Common myeloid progenitor, CD34-positive (primary cell): ENCODE measurements at regions not wholly inside any gene's neighbourhood (a gene's known extent, or its start where the extent isn't known, plus 50 kb on each side); places are given as distances from the start of the nearest gene placed in this dataset.
"Not testable (repeated sequence)": the region's sequence is repeated elsewhere in the genome, so short reads cannot be mapped to it uniquely, and the experiment has no call there.

Source experiments
- CTCF ChIA-PET: fragments of 350-600 bp; sonication (Branson Sonifier 250); formaldehyde crosslinking; loops from one replicate; lab custom pipeline; 2021; ENCODE audit warnings: antibody characterized with exemption; lab: Charles Lee
- POLR2A ChIA-PET: fragments of 350-600 bp; sonication (Branson Sonifier 250); formaldehyde crosslinking; loops from one replicate; lab custom pipeline; 2021; ENCODE audit warnings: antibody characterized with exemption; lab: Charles Lee
- DNase-seq, 3 donors: peaks; one replicate each; pipeline versions ENCODE4 v3.0.0 to v3.0.0-alpha.2; 2013
- H3K27ac ChIP-seq, 2 experiments: 1 replicate in 1 of 2; 2 replicates in 1 of 2; pipeline ENCODE4 v1.7.0; 2013; ENCODE audit warnings: inconsistent platforms in 2 of 2, low read length in 2 of 2, mild to moderate bottlenecking in 2 of 2, low read depth in 1 of 2, moderate library complexity in 1 of 2; ENCODE audit not compliant: severe bottlenecking in 2 of 2, insufficient read depth in 1 of 2, poor library complexity in 1 of 2
- H3K27me3 ChIP-seq, 5 experiments: replicated peaks in 2 of 5; 1 replicate in 3 of 5; 2 replicates in 2 of 5; pipeline versions ENCODE4 v1.6.1 to v1.7.0; 2013; ENCODE audit warnings: low read length in 4 of 5, mild to moderate bottlenecking in 2 of 5, moderate library complexity in 2 of 5, inconsistent platforms in 1 of 5; ENCODE audit not compliant: insufficient read depth in 5 of 5, control insufficient read depth in 4 of 5
- H3K36me3 ChIP-seq, 4 experiments: 1 replicate in 2 of 4; 2 replicates in 2 of 4; pipeline versions ENCODE4 v1.6.1 to v1.7.0; 2013; ENCODE audit warnings: low read length in 3 of 4, control low read depth in 1 of 4, mild to moderate bottlenecking in 1 of 4; ENCODE audit not compliant: control insufficient read depth in 4 of 4, insufficient read depth in 4 of 4
- H3K4me1 ChIP-seq, 4 experiments: 1 replicate in 3 of 4; 2 replicates in 1 of 4; pipeline versions ENCODE4 v1.6.1 to v1.7.1; 2013; ENCODE audit warnings: low read length in 3 of 4, mild to moderate bottlenecking in 3 of 4, control low read depth in 1 of 4, inconsistent platforms in 1 of 4, moderate library complexity in 1 of 4; ENCODE audit not compliant: control insufficient read depth in 4 of 4, insufficient read depth in 4 of 4; ENCODE audit errors: control extremely low read depth in 1 of 4
- H3K4me3 ChIP-seq, 7 experiments: 1 replicate in 4 of 7; 2 replicates in 3 of 7; pipeline versions ENCODE4 v1.5.1 to v1.7.0; 2013; ENCODE audit warnings: mild to moderate bottlenecking in 7 of 7, low read length in 6 of 7, moderate library complexity in 6 of 7, inconsistent platforms in 2 of 7, low read depth in 2 of 7, control low read depth in 1 of 7; ENCODE audit not compliant: insufficient read depth in 4 of 7, control insufficient read depth in 1 of 7; ENCODE audit errors: extremely low read depth in 1 of 7
- H3K9me3 ChIP-seq, 5 experiments: 1 replicate in 4 of 5; 2 replicates in 1 of 5; pipeline versions ENCODE4 v1.6.1 to v1.7.1; 2013; ENCODE audit warnings: low read length in 4 of 5, mild to moderate bottlenecking in 2 of 5, inconsistent platforms in 1 of 5, low read depth in 1 of 5, moderate library complexity in 1 of 5; ENCODE audit not compliant: control insufficient read depth in 4 of 5, insufficient read depth in 2 of 5; ENCODE audit errors: control extremely low read depth in 1 of 5
- WGBS: methylation state at CpG from one replicate; pipeline ENCODE4 v1.1.5; 2013; ENCODE audit not compliant: insufficient coverage; 5-methylcytosine and 5-hydroxymethylcytosine counted together

GRCh38 chr17:46434450-46435062, 73.0 kb upstream of the ARL17B start:
- POLR2A ChIA-PET, H3K9me3 ChIP-seq, H3K27ac ChIP-seq, H3K4me1 ChIP-seq, H3K4me3 ChIP-seq, CTCF ChIA-PET, H3K27me3 ChIP-seq, DNase-seq, H3K36me3 ChIP-seq: not testable (repeated sequence)
- no CpG with 5 or more reads among the region's 7 CpGs for WGBS

- WGBS: no CpG with 5 or more reads among the region's 2 CpGs
- DNase-seq, H3K27ac ChIP-seq, H3K4me1 ChIP-seq, POLR2A ChIA-PET, H3K36me3 ChIP-seq, CTCF ChIA-PET, H3K27me3 ChIP-seq, H3K4me3 ChIP-seq, H3K9me3 ChIP-seq: not testable (repeated sequence)
Observed at GRCh38 chr17:46430300-46430699, 68.7 kb upstream of the ARL17B start.

GRCh38 chr17:46429675-46430074, 68.1 kb upstream of the ARL17B start:
- WGBS: no CpG with 5 or more reads among the region's 2 CpGs
- H3K9me3 ChIP-seq, DNase-seq, H3K4me1 ChIP-seq, H3K36me3 ChIP-seq, H3K27ac ChIP-seq, H3K4me3 ChIP-seq, CTCF ChIA-PET, POLR2A ChIA-PET, H3K27me3 ChIP-seq: not testable (repeated sequence)

- H3K27ac ChIP-seq, CTCF ChIA-PET, POLR2A ChIA-PET, DNase-seq, H3K36me3 ChIP-seq, H3K9me3 ChIP-seq, H3K4me1 ChIP-seq, H3K27me3 ChIP-seq, H3K4me3 ChIP-seq: not testable (repeated sequence)
- WGBS: no CpG with 5 or more reads among the region's 2 CpGs
Observed at GRCh38 chr17:46424187-46424884, 62.8 kb upstream of the ARL17B start.

- H3K4me3 ChIP-seq, H3K4me1 ChIP-seq, H3K27ac ChIP-seq, H3K36me3 ChIP-seq, H3K27me3 ChIP-seq, H3K9me3 ChIP-seq, CTCF ChIA-PET, POLR2A ChIA-PET: not testable (repeated sequence)
- no CpG with 5 or more reads among the region's 7 CpGs for WGBS
- DNase-seq: peak in 2 of 3 donors; percentile 0
Observed at GRCh38 chr17:46417907-46418306, 56.3 kb upstream of the ARL17B start.

GRCh38 chr17:46417261-46417660, 55.7 kb upstream of the ARL17B start:
- H3K4me1 ChIP-seq, CTCF ChIA-PET, DNase-seq, H3K36me3 ChIP-seq, H3K27ac ChIP-seq, H3K9me3 ChIP-seq, H3K4me3 ChIP-seq, H3K27me3 ChIP-seq, POLR2A ChIA-PET: not testable (repeated sequence)
- no CpG with 5 or more reads among the region's 1 CpG for WGBS

- H3K4me1 ChIP-seq, H3K27me3 ChIP-seq, H3K9me3 ChIP-seq, POLR2A ChIA-PET, DNase-seq, H3K4me3 ChIP-seq, H3K27ac ChIP-seq, CTCF ChIA-PET, H3K36me3 ChIP-seq: not testable (repeated sequence)
- no CpG with 5 or more reads among the region's 3 CpGs for WGBS
Observed at GRCh38 chr17:46414559-46414958, 53.0 kb upstream of the ARL17B start.
